ENCODE measurements at regions not wholly inside any gene's neighbourhood (a gene's known extent, or its start where the extent isn't known, plus 50 kb on each side); places are given as distances from the start of the nearest gene placed in this dataset.

- TF ChIP-seq CTCF (IDR thresholded peaks at IDR 0.05): no peak
- TF ChIP-seq POLR2AphosphoS5 (IDR thresholded peaks at IDR 0.05): no peak
- TF ChIP-seq POLR2A (IDR thresholded peaks at IDR 0.05): no peak
Observed at GRCh38 chr6:73968221-73968757, 272.3 kb downstream of the CD109 start.
